Duodenal mucosa (tissue), 2 donors: ENCODE measurements at regions not wholly inside any gene's neighbourhood (a gene's known extent, or its start where the extent isn't known, plus 50 kb on each side); places are given as distances from the start of the nearest gene placed in this dataset.

Experiments
- H3K27ac ChIP-seq: one replicate; pipeline ENCODE4 v1.7.0; 2013; ENCODE audit warnings: low read depth, low read length
- H3K27me3 ChIP-seq, 2 donors: one replicate each; pipeline ENCODE4 v1.7.0; 2013; ENCODE audit warnings: low read length in 2 of 2, control low read depth in 1 of 2; ENCODE audit not compliant: insufficient read depth in 2 of 2, control insufficient read depth in 1 of 2
- H3K36me3 ChIP-seq, 2 donors: one replicate each; pipeline ENCODE4 v1.7.0; 2013; ENCODE audit warnings: low read length in 2 of 2, control low read depth in 1 of 2; ENCODE audit not compliant: insufficient read depth in 2 of 2, control insufficient read depth in 1 of 2
- H3K4me1 ChIP-seq, 2 donors: one replicate each; pipeline ENCODE4 v1.7.0; 2013; ENCODE audit warnings: low read length in 2 of 2, control low read depth in 1 of 2; ENCODE audit not compliant: insufficient read depth in 2 of 2, control insufficient read depth in 1 of 2
- H3K4me3 ChIP-seq, 2 donors: one replicate each; pipeline ENCODE4 v1.7.0; 2013; ENCODE audit warnings: low read length in 2 of 2, low read depth in 1 of 2
- H3K9ac ChIP-seq, 2 donors: one replicate each; pipeline ENCODE4 v1.7.0; 2013; ENCODE audit warnings: low read length in 2 of 2, low read depth in 1 of 2
- H3K9me3 ChIP-seq, 2 donors: one replicate each; pipeline ENCODE4 v1.7.0; 2013; ENCODE audit warnings: low read length in 2 of 2, control low read depth in 1 of 2; ENCODE audit not compliant: control insufficient read depth in 1 of 2

DNA sequence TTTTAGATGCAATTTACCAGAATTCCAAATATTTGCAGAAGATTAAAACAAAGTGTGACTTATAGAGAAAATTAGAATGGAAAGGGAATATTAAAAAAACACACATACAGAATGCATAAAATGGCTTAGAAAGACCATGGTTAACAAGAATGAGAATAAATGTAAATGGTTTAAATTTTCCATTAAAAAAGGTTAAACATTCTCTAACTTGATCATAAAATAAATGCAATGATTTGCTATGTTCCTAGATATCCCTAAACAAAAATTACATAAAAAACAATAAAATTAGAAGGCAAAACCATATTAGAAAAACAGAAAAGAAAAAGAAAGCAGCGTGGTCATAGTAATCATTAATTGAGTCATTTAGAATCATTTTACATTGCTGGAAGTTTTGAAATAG, 152.5 kb downstream of the TMEM38B start:
- H3K27ac ChIP-seq: no peak overlapping the region
- no peak overlapping the region for H3K9ac ChIP-seq
- no peaks in the 10 kb centered on the region for H3K27me3 ChIP-seq
- H3K4me1 ChIP-seq: no peaks in the 10 kb centered on the region
- H3K36me3 ChIP-seq: no peaks in the 10 kb centered on the region
- no peaks in the 10 kb centered on the region for H3K9me3 ChIP-seq
- H3K4me3 ChIP-seq: no peak overlapping the region

GRCh38 chr9:105850852-105851500, 156.6 kb downstream of the TMEM38B start:
- no peak overlapping the region for H3K9ac ChIP-seq
- no peak overlapping the region for H3K27ac ChIP-seq
- no peaks in the 10 kb centered on the region for H3K27me3 ChIP-seq
- H3K36me3 ChIP-seq: no peaks in the 10 kb centered on the region
- no peaks in the 10 kb centered on the region for H3K9me3 ChIP-seq
- H3K4me1 ChIP-seq: no peaks in the 10 kb centered on the region
- H3K4me3 ChIP-seq: no peak overlapping the region

GRCh38 chr9:105854026-105854782, 159.9 kb downstream of the TMEM38B start:
- Histone ChIP-seq H3K36me3 (no peaks in the 10 kb centered on the region), H3K9ac (no peak overlapping the region), H3K9me3 (no peaks in the 10 kb centered on the region), H3K4me3 (no peak overlapping the region), H3K4me1 (no peaks in the 10 kb centered on the region), H3K27ac (no peak overlapping the region), H3K27me3 (no peaks in the 10 kb centered on the region)

GRCh38 chr9:105854783-105855724, 160.7 kb downstream of the TMEM38B start:
- Histone ChIP-seq H3K9ac (no peak overlapping the region), H3K4me3 (no peak overlapping the region), H3K9me3 (no peaks in the 10 kb centered on the region), H3K4me1 (no peaks in the 10 kb centered on the region), H3K27me3 (no peaks in the 10 kb centered on the region), H3K36me3 (no peaks in the 10 kb centered on the region), H3K27ac (no peak overlapping the region)

DNA sequence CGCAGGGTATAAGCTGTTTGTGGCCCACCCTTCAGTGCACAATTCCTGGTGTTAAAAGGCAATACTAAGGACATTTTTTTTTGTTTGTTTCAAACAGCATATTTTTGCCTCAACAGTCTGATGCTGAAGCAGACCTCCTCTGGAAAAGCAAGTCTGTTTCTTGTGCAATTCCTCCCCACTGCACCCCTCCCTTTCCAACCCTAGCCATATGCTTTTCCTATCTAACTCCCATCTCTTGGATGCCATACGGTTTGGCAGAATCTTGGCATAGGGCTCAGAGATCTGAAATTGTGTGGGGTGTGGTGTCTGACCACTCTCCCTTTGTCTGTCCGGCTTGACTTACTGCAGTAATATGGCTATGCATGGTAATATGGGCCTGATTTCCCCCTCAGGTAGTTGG, 161.6 kb downstream of the TMEM38B start:
- no peak overlapping the region for H3K27ac ChIP-seq
- H3K9ac ChIP-seq: no peak overlapping the region
- H3K4me3 ChIP-seq: no peak overlapping the region
- H3K9me3 ChIP-seq: no peaks in the 10 kb centered on the region
- no peaks in the 10 kb centered on the region for H3K4me1 ChIP-seq
- H3K27me3 ChIP-seq: no peaks in the 10 kb centered on the region
- no peaks in the 10 kb centered on the region for H3K36me3 ChIP-seq

DNA sequence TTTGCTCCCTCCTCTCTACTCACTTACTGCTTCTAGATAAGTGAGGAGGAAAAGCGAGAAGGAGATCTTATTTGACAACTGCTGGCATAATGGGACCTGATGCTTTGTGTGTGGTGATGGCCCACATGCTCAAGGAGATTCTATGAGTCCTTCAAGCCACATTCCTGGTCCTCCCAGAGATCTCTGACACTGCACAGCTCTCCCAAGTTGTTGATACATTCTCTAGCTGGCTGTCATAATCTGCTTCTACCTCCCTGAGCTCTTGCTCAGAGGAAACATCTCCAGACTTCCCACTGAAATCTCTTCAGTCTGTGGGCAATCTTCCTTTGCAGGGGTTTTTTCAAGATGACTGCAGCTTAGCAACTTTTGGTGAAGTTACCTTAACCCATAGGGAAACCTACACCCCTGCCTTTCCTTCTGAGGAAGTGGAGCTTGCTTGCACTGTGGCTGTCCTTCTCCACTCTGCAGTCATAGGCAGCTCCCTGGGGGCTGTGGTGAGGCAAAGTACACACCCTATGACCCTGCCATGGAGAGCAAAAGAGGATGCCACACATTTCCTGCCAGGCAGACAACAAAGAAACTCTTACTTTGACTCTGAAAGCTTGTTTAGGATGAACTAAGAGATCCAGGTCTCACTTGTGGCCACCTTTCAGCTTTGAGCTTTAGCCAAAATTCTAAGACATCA, 163.8 kb downstream of the TMEM38B start:
- Histone ChIP-seq H3K9me3 (no peaks in the 10 kb centered on the region), H3K27me3 (no peaks in the 10 kb centered on the region), H3K27ac (no peak overlapping the region), H3K36me3 (no peaks in the 10 kb centered on the region), H3K9ac (no peak overlapping the region), H3K4me3 (no peak overlapping the region), H3K4me1 (no peaks in the 10 kb centered on the region)

DNA sequence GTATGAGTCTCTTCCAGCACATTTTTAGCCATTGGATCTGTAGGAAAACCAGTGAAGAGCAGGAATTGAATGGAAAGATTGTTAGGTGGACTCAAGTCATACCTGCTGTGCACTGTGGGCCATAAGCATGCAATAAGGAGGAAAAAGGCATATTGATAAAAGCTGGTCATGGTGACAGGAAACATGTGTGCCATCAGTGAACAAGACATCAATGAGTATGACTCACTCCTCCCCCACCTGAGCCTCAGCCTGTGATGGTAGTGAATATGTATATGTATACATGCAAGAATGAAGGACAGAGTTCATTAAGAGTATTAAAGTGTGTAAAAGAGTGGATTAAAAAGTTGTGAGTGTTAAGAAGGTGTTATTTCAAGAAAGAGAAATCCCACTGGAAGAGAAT, 164.5 kb downstream of the TMEM38B start:
- Histone ChIP-seq H3K27me3 (no peaks in the 10 kb centered on the region), H3K9me3 (no peaks in the 10 kb centered on the region), H3K9ac (no peak overlapping the region), H3K4me3 (no peak overlapping the region), H3K27ac (no peak overlapping the region), H3K4me1 (no peaks in the 10 kb centered on the region), H3K36me3 (no peaks in the 10 kb centered on the region)

DNA sequence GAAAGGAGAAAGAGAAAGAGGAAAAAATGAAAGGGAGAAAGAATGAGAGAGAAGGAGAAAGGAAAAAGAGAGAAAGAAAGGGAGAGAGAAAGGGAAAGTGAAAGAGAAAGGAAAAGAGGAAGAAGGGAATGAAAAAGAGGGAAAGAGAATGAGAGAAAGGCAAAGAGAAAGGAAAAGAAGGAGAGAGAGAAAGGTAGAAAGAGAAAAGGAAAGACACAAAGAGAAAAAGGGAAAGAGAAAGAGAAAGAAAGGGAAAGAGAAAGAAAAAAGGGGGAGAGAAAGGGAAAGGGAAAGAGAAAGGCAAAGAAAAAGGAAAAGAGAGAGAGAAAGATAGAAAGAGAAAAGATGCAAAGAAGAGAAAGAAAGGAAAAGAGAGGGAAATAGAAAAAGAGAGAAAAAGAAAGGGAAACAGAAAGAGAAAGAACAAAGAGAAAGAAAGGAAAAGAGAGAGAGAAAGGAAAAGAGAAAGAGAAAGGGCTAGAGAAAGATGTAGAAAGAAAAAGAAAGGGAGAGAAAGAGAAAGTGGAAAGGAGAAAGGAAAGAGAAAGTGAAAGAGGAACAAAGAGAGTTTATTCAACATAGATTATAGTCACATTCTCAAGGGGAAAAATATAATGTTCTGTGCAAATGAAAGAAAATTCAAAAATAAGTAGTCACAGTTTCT, 165.2 kb downstream of the TMEM38B start:
- no peak overlapping the region for H3K27ac ChIP-seq
- no peaks in the 10 kb centered on the region for H3K36me3 ChIP-seq
- H3K9me3 ChIP-seq: no peaks in the 10 kb centered on the region
- no peaks in the 10 kb centered on the region for H3K27me3 ChIP-seq
- H3K4me1 ChIP-seq: no peaks in the 10 kb centered on the region
- no peak overlapping the region for H3K9ac ChIP-seq
- H3K4me3 ChIP-seq: no peak overlapping the region

GRCh38 chr9:105860516-105860915, 166.2 kb downstream of the TMEM38B start:
- Histone ChIP-seq H3K4me3 (no peak overlapping the region), H3K27ac (no peak overlapping the region), H3K27me3 (no peaks in the 10 kb centered on the region), H3K4me1 (no peaks in the 10 kb centered on the region), H3K9ac (no peak overlapping the region), H3K36me3 (no peaks in the 10 kb centered on the region), H3K9me3 (no peaks in the 10 kb centered on the region)
